WTC11 (cell line): ENCODE measurements at regions not wholly inside any gene's neighbourhood (a gene's known extent, or its start where the extent isn't known, plus 50 kb on each side); places are given as distances from the start of the nearest gene placed in this dataset.

Source experiments
- ATAC-seq: fragments of 200-7000 bp; cut with Tn5 transposase; 2 replicates; pipeline ENCODE4 v1.10.0; 2021; ENCODE audit warnings: mild to moderate bottlenecking, moderate library complexity
- CTCF ChIA-PET: fragments of 300-600 bp; sonication (Branson Sonifier 250); formaldehyde crosslinking; loops from one replicate; lab custom pipeline; 2021; ENCODE audit warnings: antibody characterized with exemption; lab: Charles Lee
- POLR2A ChIA-PET: fragments of 350-600 bp; sonication (Branson Sonifier 250); formaldehyde crosslinking; loops from one replicate; lab custom pipeline; 2021; ENCODE audit warnings: antibody characterized with exemption; lab: Charles Lee
- DNase-seq: peaks from one replicate; pipeline ENCODE4 v3.0.0; 2021; ENCODE audit warnings: low spot score
- H3K27ac Mint-ChIP-seq: 2 replicates; pipeline ENCODE4 v1.8.0; 2021; ENCODE audit warnings: mixed read lengths
- H3K27me3 Mint-ChIP-seq: 2 replicates; pipeline ENCODE4 v1.8.0; 2021; ENCODE audit warnings: low read depth, mild to moderate bottlenecking, moderate library complexity, mixed read lengths
- H3K36me3 Mint-ChIP-seq: 2 replicates; pipeline ENCODE4 v1.8.0; 2021; ENCODE audit warnings: mixed read lengths
- H3K4me1 Mint-ChIP-seq: 2 replicates; pipeline ENCODE4 v1.8.0; 2022; ENCODE audit warnings: mixed read lengths
- H3K4me3 Mint-ChIP-seq: 2 replicates; pipeline ENCODE4 v1.8.0; 2021; ENCODE audit warnings: mild to moderate bottlenecking, moderate library complexity, mixed read lengths
- H3K9me3 Mint-ChIP-seq: 2 replicates; pipeline ENCODE4 v1.8.0; 2021; ENCODE audit warnings: mixed read lengths
- ATF1 ChIP-seq: sonication (generic); formaldehyde crosslinking; IDR thresholded peaks from 2 replicates; pipeline ENCODE4 v1.8.1; 2023; ENCODE audit warnings: mild to moderate bottlenecking, moderate library complexity, missing genetic modification reagents
- CDX4 ChIP-seq: fragments of 250-450 bp; sonication (Bioruptor Pico); IDR thresholded peaks from 2 replicates; pipeline ENCODE4 v1.9.0; 2021; ENCODE audit warnings: moderate library complexity, mild to moderate bottlenecking, inconsistent platforms, borderline replicate concordance
- CTCF ChIP-seq: fragments of 200-600 bp; IDR thresholded peaks from 2 replicates; pipeline ENCODE4 v1.8.0; 2022; ENCODE audit warnings: antibody characterized with exemption
- EMX1 ChIP-seq: fragments of 250-450 bp; sonication (Bioruptor Pico); IDR thresholded peaks from 2 replicates; pipeline ENCODE4 v1.8.0; 2021; ENCODE audit warnings: mild to moderate bottlenecking
- FOXK1 ChIP-seq: sonication (generic); formaldehyde crosslinking; IDR thresholded peaks from 2 replicates; pipeline ENCODE4 v1.8.0; 2022; ENCODE audit warnings: mild to moderate bottlenecking, moderate library complexity, missing genetic modification reagents
- HMGA2 ChIP-seq: fragments of 250-450 bp; sonication (Bioruptor Pico); IDR thresholded peaks from 2 replicates; pipeline ENCODE4 v1.4.0; 2021; ENCODE audit warnings: mild to moderate bottlenecking, moderate library complexity
- NFE2L1 ChIP-seq: sonication (generic); formaldehyde crosslinking; IDR thresholded peaks from 2 replicates; pipeline ENCODE4 v1.8.1; 2023; ENCODE audit warnings: missing genetic modification reagents
- PREB ChIP-seq: sonication (generic); formaldehyde crosslinking; IDR thresholded peaks from 2 replicates; pipeline ENCODE4 v1.8.1; 2022; ENCODE audit warnings: mild to moderate bottlenecking, missing genetic modification reagents, moderate library complexity, borderline replicate concordance
- ZNF219 ChIP-seq: sonication (generic); formaldehyde crosslinking; IDR thresholded peaks from 2 replicates; pipeline ENCODE4 v1.8.0; 2023; ENCODE audit warnings: missing genetic modification reagents, mild to moderate bottlenecking, borderline replicate concordance
- TF ChIP-seq, protein P1 (sequence below): sonication (generic); formaldehyde crosslinking; IDR thresholded peaks from 2 replicates; pipeline ENCODE4 v1.8.1; 2022; ENCODE audit warnings: mild to moderate bottlenecking, moderate library complexity, missing genetic modification reagents
- TF ChIP-seq, protein P2 (sequence below): sonication (generic); formaldehyde crosslinking; IDR thresholded peaks from 2 replicates; pipeline ENCODE4 v1.8.1; 2023; ENCODE audit warnings: mild to moderate bottlenecking, missing genetic modification reagents, moderate library complexity

DNA sequence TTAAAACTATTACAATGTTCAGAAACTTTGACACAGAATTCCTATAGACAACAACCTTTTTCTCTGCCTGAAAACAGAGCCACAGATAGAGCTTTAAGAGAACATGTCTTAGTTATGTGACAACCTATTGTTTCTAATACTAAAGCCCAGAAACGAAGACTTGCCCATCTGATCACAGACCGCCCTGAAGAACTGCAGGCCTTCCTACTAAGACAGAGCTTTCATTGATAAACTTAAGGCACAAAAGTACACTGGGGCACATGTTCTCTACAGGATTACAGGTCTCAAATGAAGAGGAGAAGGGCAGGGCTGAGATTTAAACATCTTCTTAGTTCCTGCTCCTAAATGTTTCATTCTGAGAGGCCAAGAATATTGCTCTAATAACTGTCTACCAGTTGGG lies 452.7 kb downstream of the KCNT2 start:
- ChIA-PET CTCF (no interaction called here), POLR2A (no interaction called here)
- Mint-ChIP-seq H3K36me3 (no peaks in the 10 kb centered on the region), H3K9me3 (peaks cover 11% of the 10 kb centered on the region; the same call in 1 of the 2 replicates), H3K4me1 (no peaks in the 10 kb centered on the region), H3K4me3 (no peak overlapping the region), H3K27ac (no peak overlapping the region), H3K27me3 (no peaks in the 10 kb centered on the region)
- TF ChIP-seq HMGA2 (CRISPR knock-in tag) (no peak), ZNF219 (CRISPR knock-in tag) (no peak), FOXK1 (no peak)
- no peak for ATAC-seq
- no peak for DNase-seq

- no peaks in the 10 kb centered on the region for H3K27me3 Mint-ChIP-seq
- TF ChIP-seq EMX1 (CRISPR knock-in tag) = no peak
- no peak for TF ChIP-seq NFE2L1 (CRISPR knock-in tag)
- no peak for TF ChIP-seq PREB (CRISPR knock-in tag)
- H3K27ac Mint-ChIP-seq = no peak overlapping the region
- H3K36me3 Mint-ChIP-seq = no peaks in the 10 kb centered on the region
- ATAC-seq (no peak), DNase-seq (no peak)
- POLR2A ChIA-PET = no interaction called here
- CTCF ChIA-PET = no interaction called here
- H3K4me3 Mint-ChIP-seq = no peak overlapping the region
- peaks cover 8% of the 10 kb centered on the region; the same call in 1 of the 2 replicates for H3K9me3 Mint-ChIP-seq
- peaks cover 2% of the 10 kb centered on the region for H3K4me1 Mint-ChIP-seq
Observed at GRCh38 chr1:196152975-196153374, 455.3 kb downstream of the KCNT2 start.

DNA sequence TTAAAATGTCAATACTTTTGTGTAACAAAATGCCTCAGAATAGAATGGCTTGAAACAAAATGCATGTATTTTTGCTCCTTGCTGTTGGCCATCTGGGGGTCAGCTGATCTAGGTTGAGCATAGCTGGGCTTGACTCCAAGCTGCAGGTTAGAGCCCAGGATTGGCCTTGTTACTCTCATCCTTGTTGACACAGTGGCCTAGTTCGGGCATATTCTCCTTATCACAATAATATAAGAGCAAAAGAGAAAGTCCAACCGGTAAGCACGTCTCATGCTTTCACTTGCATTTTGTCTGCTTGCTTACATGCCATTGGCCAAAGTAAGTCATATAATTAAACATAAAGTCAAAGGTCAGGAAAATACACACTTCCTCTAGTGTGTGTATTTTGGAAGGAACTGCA lies 456.2 kb downstream of the KCNT2 start:
- H3K27me3 Mint-ChIP-seq = no peaks in the 10 kb centered on the region
- ChIA-PET CTCF (no interaction called here), POLR2A (no interaction called here)
- DNase-seq (no peak), ATAC-seq (peak; percentile 47; the same call in 1 of the 2 replicates)
- H3K9me3 Mint-ChIP-seq = peaks cover 8% of the 10 kb centered on the region; the same call in 1 of the 2 replicates
- H3K27ac Mint-ChIP-seq = 0 out of 2 replicates have a peak overlapping the region, but pooled peaks have one; percentile 5
- H3K4me3 Mint-ChIP-seq = no peak overlapping the region
- TF ChIP-seq, protein P1, sequence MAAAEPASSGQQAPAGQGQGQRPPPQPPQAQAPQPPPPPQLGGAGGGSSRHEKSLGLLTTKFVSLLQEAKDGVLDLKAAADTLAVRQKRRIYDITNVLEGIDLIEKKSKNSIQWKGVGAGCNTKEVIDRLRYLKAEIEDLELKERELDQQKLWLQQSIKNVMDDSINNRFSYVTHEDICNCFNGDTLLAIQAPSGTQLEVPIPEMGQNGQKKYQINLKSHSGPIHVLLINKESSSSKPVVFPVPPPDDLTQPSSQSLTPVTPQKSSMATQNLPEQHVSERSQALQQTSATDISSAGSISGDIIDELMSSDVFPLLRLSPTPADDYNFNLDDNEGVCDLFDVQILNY (CRISPR knock-in tag) = no peak
- TF ChIP-seq, protein P2, sequence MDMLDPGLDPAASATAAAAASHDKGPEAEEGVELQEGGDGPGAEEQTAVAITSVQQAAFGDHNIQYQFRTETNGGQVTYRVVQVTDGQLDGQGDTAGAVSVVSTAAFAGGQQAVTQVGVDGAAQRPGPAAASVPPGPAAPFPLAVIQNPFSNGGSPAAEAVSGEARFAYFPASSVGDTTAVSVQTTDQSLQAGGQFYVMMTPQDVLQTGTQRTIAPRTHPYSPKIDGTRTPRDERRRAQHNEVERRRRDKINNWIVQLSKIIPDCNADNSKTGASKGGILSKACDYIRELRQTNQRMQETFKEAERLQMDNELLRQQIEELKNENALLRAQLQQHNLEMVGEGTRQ = no peak
- no peak for TF ChIP-seq ATF1 (CRISPR knock-in tag)
- no peaks in the 10 kb centered on the region for H3K36me3 Mint-ChIP-seq
- peaks cover 5% of the 10 kb centered on the region for H3K4me1 Mint-ChIP-seq

DNA sequence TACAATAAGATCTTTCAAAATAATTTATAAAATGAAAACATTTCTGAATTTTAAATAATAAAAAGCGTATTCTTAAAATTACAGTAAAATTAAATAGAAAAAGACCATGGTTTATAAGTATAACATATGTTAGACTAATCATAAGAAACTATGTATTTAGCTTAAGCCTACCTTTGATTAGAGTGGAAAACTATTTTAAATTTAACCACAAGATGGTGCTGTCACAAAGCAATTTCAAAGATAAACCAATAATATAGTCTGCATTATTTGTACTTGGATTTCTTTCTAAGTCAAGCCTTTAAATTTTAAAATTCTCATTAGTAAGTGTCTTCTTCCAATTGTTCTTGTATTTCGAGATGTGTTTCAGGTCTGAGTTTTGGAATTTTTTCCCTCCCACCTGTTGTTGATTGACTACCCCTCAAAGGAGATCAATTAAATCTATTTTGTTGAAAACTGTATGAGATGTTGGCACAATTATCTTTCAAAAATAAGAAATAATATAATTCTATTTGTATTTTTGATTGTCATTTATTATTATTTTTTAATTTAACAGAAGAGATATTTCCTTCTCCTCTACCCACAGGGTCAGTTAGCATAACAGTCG lies 459.8 kb downstream of the KCNT2 start:
- Mint-ChIP-seq H3K4me1 (peaks cover 13% of the 10 kb centered on the region), H3K27ac (no peak overlapping the region)
- ATAC-seq = no peak

More for the DNA sequence above, 459.8 kb downstream of the KCNT2 start:
- H3K36me3 Mint-ChIP-seq = no peaks in the 10 kb centered on the region
- ChIA-PET CTCF (interaction anchor here (0.6 to 4.7 kb wide), 14 partner anchors 10 to 730 kb away, joined by 3 to 17 read pairs (median 4); no protein-coding TSS in a partner anchor), POLR2A (interaction anchor here (0.6 kb wide), 1 partner anchor 128 kb away, joined by 3 read pairs; no protein-coding TSS in a partner anchor)
- no peak for DNase-seq
- H3K27me3 Mint-ChIP-seq = no peaks in the 10 kb centered on the region
- H3K4me3 Mint-ChIP-seq = no peak overlapping the region
- no peak for TF ChIP-seq CDX4 (CRISPR knock-in tag)
- TF ChIP-seq CTCF = peak; percentile 36
- TF ChIP-seq, all 79 proteins: peak for 1
- H3K9me3 Mint-ChIP-seq = no peaks in the 10 kb centered on the region
